ENCODE measurements at regions not wholly inside any gene's neighbourhood (a gene's known extent, or its start where the extent isn't known, plus 50 kb on each side); places are given as distances from the start of the nearest gene placed in this dataset.

DNA sequence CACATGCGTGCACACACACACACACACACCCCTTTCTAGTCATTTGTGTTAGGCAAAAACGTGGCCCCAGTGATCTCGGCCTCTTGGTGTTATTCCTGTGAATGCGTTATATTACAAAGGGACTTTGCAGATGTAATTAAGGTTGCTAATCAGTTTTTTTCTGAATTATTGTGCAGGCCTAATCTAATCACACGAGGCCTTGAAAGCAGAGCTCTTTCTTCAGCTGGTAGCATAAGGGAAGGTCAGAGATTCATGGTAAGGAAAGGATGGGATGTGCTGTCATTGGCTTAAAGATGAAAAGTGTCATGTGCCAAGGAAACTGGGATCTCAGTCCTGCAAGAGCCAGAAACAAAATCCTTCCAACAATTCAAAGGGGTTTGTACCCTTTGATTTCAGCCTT lies 113.4 kb upstream of the ELAC2 start:
- Histone ChIP-seq H3K23me2 (ENCODE audit: insufficient read length, low read depth, low read length, poor library complexity, severe bottlenecking) (no peaks in the 10 kb centered on the region), H3K9me3 (ENCODE audit: control insufficient read depth, low read depth, low read length) (no peaks in the 10 kb centered on the region)
- no peak overlapping the region for H3K4me3 Mint-ChIP-seq

More for the DNA sequence above, 113.4 kb upstream of the ELAC2 start:
- Histone ChIP-seq H3K23ac (ENCODE audit: insufficient read length, low read depth, low read length) (no peak overlapping the region), H4K91ac (ENCODE audit: insufficient read length, low read depth, low read length) (no peak overlapping the region), H3K14ac (ENCODE audit: insufficient read depth, low read length) (no peak overlapping the region), H2BK20ac (ENCODE audit: low read depth, low read length, poor library complexity, severe bottlenecking) (no peak overlapping the region), H3K27me3 (ENCODE audit: insufficient read depth, low read length) (no peaks in the 10 kb centered on the region), H2BK15ac (ENCODE audit: low read depth, low read length) (no peak overlapping the region), H2AFZ (ENCODE audit: low read length) (no peak overlapping the region), H3K18ac (ENCODE audit: insufficient read length, low read depth, low read length) (no peak overlapping the region), H3K4me1 (ENCODE audit: insufficient read depth, low read length) (no peaks in the 10 kb centered on the region), H3K4ac (ENCODE audit: low read depth, low read length) (no peak overlapping the region), H3K9ac (ENCODE audit: extremely low read depth, insufficient read length, low read length) (no peak overlapping the region), H2AK5ac (ENCODE audit: insufficient read length, low read length) (no peak overlapping the region), H3T11ph (ENCODE audit: low read length) (no peak overlapping the region), H4K5ac (ENCODE audit: insufficient read length, low read depth, low read length) (no peak overlapping the region), H2BK12ac (ENCODE audit: insufficient read length, low read depth, low read length) (no peak overlapping the region), H3K27ac (ENCODE audit: insufficient read length, low read depth, low read length) (no peak overlapping the region), H4K8ac (replicated peaks; ENCODE audit: insufficient read length, low read depth, low read length) (no peak overlapping the region), H2BK5ac (ENCODE audit: insufficient read length, low read length) (no peak overlapping the region), H3K4me2 (ENCODE audit: insufficient read depth, insufficient read length, low read length) (no peak overlapping the region), H2BK120ac (ENCODE audit: low read depth, low read length, poor library complexity, severe bottlenecking) (no peak overlapping the region), H3K56ac (ENCODE audit: insufficient read length, low read depth, low read length) (no peak overlapping the region), H3K79me1 (ENCODE audit: insufficient read depth, low read depth, low read length, poor library complexity, severe bottlenecking) (no peaks in the 10 kb centered on the region), H4K20me1 (ENCODE audit: control insufficient read depth, insufficient read depth, insufficient read length) (no peaks in the 10 kb centered on the region), H3K79me2 (ENCODE audit: insufficient read depth, low read length) (no peaks in the 10 kb centered on the region)
- Mint-ChIP-seq H3K9me3 (no peaks in the 10 kb centered on the region), H3K4me1 (peaks cover 15 to 20% of the 10 kb centered on the region in 2 experiments), H3K36me3 (ENCODE audit: insufficient read depth in 1 of 3, low read depth in 3 of 3) (no peaks in the 10 kb centered on the region), H3K27ac (no peak overlapping the region), H3K27me3 (ENCODE audit: low read depth) (no peaks in the 10 kb centered on the region; the same call in 1 of the 2 replicates)
- TF ChIP-seq, protein P1, sequence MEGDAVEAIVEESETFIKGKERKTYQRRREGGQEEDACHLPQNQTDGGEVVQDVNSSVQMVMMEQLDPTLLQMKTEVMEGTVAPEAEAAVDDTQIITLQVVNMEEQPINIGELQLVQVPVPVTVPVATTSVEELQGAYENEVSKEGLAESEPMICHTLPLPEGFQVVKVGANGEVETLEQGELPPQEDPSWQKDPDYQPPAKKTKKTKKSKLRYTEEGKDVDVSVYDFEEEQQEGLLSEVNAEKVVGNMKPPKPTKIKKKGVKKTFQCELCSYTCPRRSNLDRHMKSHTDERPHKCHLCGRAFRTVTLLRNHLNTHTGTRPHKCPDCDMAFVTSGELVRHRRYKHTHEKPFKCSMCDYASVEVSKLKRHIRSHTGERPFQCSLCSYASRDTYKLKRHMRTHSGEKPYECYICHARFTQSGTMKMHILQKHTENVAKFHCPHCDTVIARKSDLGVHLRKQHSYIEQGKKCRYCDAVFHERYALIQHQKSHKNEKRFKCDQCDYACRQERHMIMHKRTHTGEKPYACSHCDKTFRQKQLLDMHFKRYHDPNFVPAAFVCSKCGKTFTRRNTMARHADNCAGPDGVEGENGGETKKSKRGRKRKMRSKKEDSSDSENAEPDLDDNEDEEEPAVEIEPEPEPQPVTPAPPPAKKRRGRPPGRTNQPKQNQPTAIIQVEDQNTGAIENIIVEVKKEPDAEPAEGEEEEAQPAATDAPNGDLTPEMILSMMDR (conservative IDR thresholded peaks at IDR 0.05): no peak
- no peak for DNase-seq
- WGBS (ENCODE audit: extremely low coverage, insufficient read length, low lambda C conversion rate): no CpG with 5 or more reads among the region's 5 CpGs

Data from H9 (cell line).